Rectal smooth muscle tissue (tissue), 1 donor: ENCODE measurements at regions not wholly inside any gene's neighbourhood (a gene's known extent, or its start where the extent isn't known, plus 50 kb on each side); places are given as distances from the start of the nearest gene placed in this dataset.

Experiments
- H3K27ac ChIP-seq: one replicate; pipeline ENCODE4 v1.7.0; 2013; ENCODE audit warnings: low read depth, low read length, inconsistent platforms
- H3K27me3 ChIP-seq: one replicate; pipeline ENCODE4 v1.7.0; 2013; ENCODE audit warnings: low read length; ENCODE audit not compliant: control insufficient read depth, insufficient read depth
- H3K36me3 ChIP-seq: one replicate; pipeline ENCODE4 v1.7.0; 2013; ENCODE audit warnings: low read length; ENCODE audit not compliant: control insufficient read depth, insufficient read depth
- H3K4me1 ChIP-seq: one replicate; pipeline ENCODE4 v1.7.0; 2013; ENCODE audit warnings: low read length; ENCODE audit not compliant: control insufficient read depth, insufficient read depth
- H3K4me3 ChIP-seq: one replicate; pipeline ENCODE4 v1.7.0; 2013; ENCODE audit warnings: low read length
- H3K9ac ChIP-seq: one replicate; pipeline ENCODE4 v1.7.0; 2013; ENCODE audit warnings: low read length

DNA sequence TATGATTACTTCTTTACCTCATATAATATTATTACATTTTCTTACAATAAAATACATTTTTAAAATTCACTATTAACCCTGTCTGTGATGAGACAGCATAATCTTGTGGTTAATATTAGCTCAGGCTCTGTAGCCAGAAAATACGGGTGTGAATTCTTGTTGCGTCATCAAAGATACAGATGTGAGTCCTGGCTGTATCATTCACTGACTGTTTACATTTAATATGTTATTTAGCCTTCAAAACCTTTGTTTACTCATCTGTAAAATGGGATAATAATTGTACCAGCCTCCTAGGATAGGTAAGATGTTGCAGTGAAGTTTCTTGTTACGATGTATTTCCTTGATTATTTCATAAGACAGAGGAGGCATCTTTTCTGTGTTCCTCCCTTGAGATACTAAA, 184.7 kb upstream of the PRPS1L1 start:
- no peaks in the 10 kb centered on the region for H3K36me3 ChIP-seq
- H3K27ac ChIP-seq, result no peak overlapping the region
- H3K27me3 ChIP-seq, result no peaks in the 10 kb centered on the region

DNA sequence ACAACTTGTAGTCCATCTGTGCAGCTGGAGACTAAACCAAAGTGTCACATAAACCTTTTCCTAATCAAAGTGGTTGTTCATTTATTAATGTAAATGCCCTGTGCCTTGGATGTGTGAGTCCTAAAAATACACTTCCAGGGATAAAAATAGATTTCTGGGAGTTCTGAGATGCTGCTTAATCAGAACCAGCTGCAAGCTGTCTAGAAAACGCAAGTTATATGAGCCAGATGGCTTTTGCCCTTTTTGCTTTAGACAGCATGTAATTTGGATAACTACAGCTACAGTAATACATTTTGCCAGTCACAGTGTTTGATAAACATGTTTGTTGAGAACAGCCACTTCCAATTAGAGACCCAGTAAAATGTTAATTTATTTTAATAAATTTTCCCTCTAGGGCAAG, 185.1 kb upstream of the PRPS1L1 start:
- no peaks in the 10 kb centered on the region for H3K36me3 ChIP-seq
- H3K9ac ChIP-seq, result no peak overlapping the region
- no peaks in the 10 kb centered on the region for H3K27me3 ChIP-seq
- H3K4me1 ChIP-seq, result no peaks in the 10 kb centered on the region
- H3K4me3 ChIP-seq, result no peak overlapping the region
- H3K27ac ChIP-seq, result no peak overlapping the region

More for the DNA sequence above, 184.7 kb upstream of the PRPS1L1 start:
- no peak overlapping the region for H3K4me3 ChIP-seq
- H3K9ac ChIP-seq, result no peak overlapping the region
- no peaks in the 10 kb centered on the region for H3K4me1 ChIP-seq

DNA sequence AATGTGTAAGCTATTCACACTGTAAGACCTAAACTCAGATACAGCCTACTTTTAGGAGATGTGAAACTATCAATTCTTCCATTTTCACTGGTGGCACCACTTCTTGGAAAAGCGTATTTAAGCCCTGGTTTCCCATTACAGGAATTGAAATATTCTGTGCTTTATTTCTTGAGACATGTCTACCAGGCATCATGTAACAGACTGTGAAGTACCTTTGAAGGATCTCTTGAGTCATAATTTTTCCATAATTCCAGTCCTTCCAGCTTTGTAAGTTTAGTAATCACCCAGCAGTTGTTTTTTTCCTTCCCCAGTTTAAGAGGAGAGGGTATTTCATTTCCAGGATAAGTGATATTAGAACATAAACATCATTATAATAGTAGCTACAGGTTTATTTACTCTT, 186.0 kb upstream of the PRPS1L1 start:
- no peak overlapping the region for H3K27ac ChIP-seq
- H3K4me3 ChIP-seq, result no peak overlapping the region
- H3K27me3 ChIP-seq, result no peaks in the 10 kb centered on the region
- no peaks in the 10 kb centered on the region for H3K36me3 ChIP-seq
- no peak overlapping the region for H3K9ac ChIP-seq
- H3K4me1 ChIP-seq, result no peaks in the 10 kb centered on the region

DNA sequence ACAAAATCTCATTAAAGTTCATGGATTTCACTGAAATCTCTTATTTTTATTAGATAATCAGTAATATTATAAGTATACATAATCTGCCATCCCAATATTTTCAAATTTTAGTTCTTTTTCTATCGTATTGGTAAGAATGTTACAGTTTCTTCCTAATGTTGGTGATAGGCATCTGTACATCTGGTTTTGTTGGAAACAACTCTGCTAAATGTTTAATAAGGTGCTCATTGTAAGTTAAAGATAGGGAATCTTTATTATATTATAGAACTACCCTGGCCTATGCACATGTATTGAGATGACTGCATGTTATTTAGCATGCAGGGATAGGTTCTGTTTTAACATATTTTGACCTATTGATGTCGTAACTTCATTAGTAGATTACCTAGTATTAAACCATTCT, 188.6 kb upstream of the PRPS1L1 start:
- H3K4me3 ChIP-seq, result no peak overlapping the region
- no peak overlapping the region for H3K27ac ChIP-seq
- no peaks in the 10 kb centered on the region for H3K4me1 ChIP-seq
- no peaks in the 10 kb centered on the region for H3K36me3 ChIP-seq
- H3K27me3 ChIP-seq, result no peaks in the 10 kb centered on the region
- H3K9ac ChIP-seq, result no peak overlapping the region

DNA sequence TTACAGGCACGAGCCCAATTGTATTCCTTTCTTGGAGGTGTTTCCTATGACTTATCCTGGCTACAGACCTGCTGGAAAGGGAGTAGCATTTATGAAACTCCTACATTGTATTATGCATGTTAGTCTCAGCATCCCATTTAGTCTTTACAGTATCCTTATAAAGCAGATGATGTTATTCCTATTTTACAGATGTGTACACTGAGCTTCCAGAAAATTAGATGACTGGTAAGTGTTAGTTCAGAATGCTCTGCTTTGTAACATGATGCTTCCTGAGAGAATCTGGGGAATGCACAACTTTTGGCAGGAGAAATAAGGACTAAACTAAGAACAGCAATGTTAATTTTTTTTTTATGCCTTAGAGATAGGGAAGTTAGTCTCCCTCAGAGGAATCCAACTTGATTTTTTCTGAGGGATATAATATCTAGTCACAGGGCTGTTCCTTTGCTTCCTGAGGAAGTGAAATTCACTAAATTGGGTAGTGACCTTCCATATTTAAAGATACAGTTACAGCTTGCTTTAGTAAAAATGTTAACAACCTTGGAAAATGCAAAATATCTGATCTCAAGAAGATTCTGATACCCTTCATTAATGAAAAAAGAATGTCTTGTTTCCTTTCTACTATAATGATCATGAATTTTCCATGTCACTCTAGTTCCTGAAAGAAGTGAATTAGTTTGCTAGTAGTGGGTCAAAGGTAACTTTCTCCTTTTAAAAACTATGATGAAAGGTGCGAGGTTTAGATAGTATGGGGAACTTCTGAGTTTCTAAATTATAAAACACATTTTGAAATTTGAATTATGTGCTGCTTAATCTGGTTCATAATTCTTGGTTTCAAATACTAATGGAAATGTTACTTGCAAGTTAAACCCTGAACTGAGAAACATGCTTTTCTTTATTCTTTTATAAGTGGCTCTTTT, 194.0 kb upstream of the PRPS1L1 start:
- H3K4me3 ChIP-seq, result no peak overlapping the region
- H3K36me3 ChIP-seq, result no peaks in the 10 kb centered on the region
- H3K4me1 ChIP-seq, result no peaks in the 10 kb centered on the region
- no peak overlapping the region for H3K27ac ChIP-seq
- H3K9ac ChIP-seq, result no peak overlapping the region
- no peaks in the 10 kb centered on the region for H3K27me3 ChIP-seq

DNA sequence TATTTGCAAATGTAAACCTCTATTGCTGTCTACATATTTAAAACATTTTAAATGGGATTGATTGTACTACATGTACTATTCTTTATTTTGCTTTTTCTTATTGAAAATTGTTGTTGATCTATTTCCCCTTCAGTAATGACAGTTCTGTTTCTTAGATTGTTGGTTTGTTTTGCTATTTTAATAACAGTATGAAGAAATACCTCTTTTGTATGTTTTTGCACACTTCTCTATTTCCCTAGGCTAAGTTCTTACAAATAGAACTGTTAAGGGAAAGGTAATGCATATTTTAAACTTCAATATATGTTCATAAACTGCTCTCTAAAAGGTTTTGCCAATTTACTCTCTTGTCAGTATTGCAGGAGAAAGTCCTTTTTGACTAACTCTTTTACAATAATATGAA, 195.0 kb upstream of the PRPS1L1 start:
- H3K36me3 ChIP-seq, result no peaks in the 10 kb centered on the region
- no peaks in the 10 kb centered on the region for H3K27me3 ChIP-seq
- H3K27ac ChIP-seq, result no peak overlapping the region
- no peak overlapping the region for H3K9ac ChIP-seq
- no peaks in the 10 kb centered on the region for H3K4me1 ChIP-seq
- H3K4me3 ChIP-seq, result no peak overlapping the region

DNA sequence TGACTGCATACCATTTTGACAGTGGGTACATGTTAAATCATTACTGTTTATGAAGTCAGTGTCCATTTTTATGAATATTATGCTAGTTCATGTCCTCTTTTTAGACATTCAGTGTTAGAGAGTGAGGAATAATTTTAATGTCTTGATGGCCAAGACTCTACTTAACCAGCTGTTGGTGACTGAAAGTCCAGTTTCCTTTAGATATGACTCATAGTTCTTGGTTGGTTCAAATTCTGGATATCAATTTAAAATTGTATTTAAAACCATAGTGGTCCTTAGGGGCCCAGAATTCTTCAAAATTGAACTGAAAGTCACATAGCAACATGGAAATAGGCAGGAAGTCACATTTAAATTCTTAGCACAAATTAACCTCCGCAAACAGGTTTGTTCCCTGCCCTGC, 196.5 kb upstream of the PRPS1L1 start:
- Histone ChIP-seq H3K27ac (no peak overlapping the region), H3K9ac (no peak overlapping the region), H3K4me1 (no peaks in the 10 kb centered on the region), H3K27me3 (no peaks in the 10 kb centered on the region), H3K36me3 (no peaks in the 10 kb centered on the region), H3K4me3 (no peak overlapping the region)

DNA sequence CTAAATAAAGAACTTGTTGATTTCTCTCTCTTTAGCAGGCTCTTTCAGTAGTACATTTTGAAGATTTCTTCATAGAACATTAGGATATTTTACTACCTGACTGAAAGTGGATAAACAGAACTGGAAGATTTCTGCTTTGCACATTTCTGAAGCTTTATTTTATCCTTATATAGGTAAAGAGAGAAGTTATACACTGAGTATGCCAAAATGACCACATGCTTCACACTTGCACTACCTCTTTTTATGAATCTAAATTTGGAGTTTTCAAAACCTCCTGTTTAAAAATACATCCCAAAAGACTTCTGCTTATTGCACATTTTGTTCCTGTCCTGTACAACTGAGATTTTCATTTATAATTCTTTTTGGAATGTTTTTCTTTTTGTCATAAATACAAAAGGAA, 197.4 kb upstream of the PRPS1L1 start:
- Histone ChIP-seq H3K27me3 (no peaks in the 10 kb centered on the region), H3K4me3 (no peak overlapping the region), H3K9ac (no peak overlapping the region), H3K36me3 (no peaks in the 10 kb centered on the region), H3K4me1 (no peaks in the 10 kb centered on the region), H3K27ac (no peak overlapping the region)

DNA sequence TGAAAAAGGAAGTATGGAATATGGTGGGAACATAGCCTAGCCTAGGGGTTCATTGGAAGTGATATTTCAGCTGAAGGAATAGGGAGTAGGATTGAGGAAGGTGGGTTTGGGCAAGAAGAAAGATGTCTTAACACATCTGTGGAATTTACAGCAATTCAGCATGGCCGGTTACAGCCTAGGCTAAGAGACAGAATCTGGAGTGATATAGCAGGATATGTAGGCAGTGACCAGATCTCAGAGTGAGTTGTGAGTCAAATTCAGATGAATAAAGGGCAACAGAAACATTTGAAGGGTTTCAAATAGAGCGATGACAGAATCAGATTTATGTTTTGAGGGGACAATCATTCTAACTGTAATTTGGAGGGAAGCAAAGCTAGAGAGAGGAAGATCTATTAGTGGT, 199.0 kb upstream of the PRPS1L1 start:
- Histone ChIP-seq H3K27me3 (no peaks in the 10 kb centered on the region), H3K27ac (no peak overlapping the region), H3K9ac (no peak overlapping the region), H3K4me3 (no peak overlapping the region), H3K4me1 (no peaks in the 10 kb centered on the region), H3K36me3 (no peaks in the 10 kb centered on the region)

DNA sequence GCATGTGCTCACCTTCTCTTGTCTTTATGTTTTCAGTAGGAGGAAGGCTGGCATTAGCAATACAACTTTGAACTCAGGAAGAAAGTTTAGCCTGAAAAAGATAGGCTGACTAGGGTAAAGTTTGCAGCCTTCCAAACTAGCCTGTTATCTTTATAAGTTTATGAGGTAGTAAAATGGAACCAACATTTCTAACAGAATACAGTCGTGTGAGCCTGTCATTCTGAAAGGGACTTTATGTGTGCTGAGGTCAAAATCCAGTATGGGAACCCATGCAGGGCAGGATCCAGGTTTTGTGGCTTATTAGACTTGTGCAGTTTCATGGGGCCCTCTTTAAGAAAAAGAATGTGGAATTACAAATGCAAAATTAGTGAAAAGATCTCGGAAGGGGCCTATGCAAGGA, 201.0 kb upstream of the PRPS1L1 start:
- H3K9ac ChIP-seq, result no peak overlapping the region
- no peaks in the 10 kb centered on the region for H3K27me3 ChIP-seq
- no peak overlapping the region for H3K27ac ChIP-seq
- no peak overlapping the region for H3K4me3 ChIP-seq
- H3K4me1 ChIP-seq, result no peaks in the 10 kb centered on the region
- H3K36me3 ChIP-seq, result no peaks in the 10 kb centered on the region

DNA sequence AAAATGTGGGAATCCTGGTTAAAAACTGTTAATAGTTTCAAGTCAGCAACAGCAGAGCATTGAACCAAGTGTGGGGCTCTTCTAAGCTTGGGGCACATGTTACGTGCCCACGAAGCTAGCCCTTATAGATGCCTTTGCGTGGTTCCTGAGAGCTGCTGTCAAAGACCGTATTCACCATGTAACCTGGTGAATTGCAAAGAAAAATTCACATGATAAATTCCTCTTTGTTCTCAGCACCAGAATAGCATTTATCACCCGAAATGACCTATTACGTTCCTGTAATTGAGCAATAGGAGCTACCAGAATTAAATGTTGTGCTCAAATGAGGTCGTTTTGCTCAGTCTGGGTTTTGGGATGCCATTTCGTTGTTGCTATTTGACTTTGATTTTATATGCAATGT, 202.6 kb upstream of the PRPS1L1 start:
- Histone ChIP-seq H3K9ac (no peak overlapping the region), H3K36me3 (no peaks in the 10 kb centered on the region), H3K27ac (no peak overlapping the region), H3K4me1 (no peaks in the 10 kb centered on the region), H3K27me3 (no peaks in the 10 kb centered on the region), H3K4me3 (no peak overlapping the region)

DNA sequence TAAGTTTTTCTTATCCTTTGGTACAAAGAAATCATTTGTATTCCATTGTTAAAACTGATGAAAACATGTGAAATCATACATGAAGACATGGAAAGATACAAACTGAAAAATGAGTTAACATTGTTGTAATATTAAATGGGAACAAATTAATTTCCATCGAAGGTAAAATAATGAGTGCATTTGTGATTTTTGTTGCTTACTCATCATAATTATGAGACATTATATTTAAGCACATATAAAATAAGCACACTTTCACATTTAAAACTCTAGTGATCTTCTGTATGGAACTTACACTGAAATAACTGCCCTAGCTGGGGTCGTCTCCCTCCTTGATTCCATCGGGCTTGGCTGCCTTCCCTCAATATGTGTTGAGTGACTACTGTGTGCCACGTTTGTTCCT, 204.2 kb upstream of the PRPS1L1 start:
- Histone ChIP-seq H3K27me3 (no peaks in the 10 kb centered on the region), H3K36me3 (no peaks in the 10 kb centered on the region), H3K4me1 (no peaks in the 10 kb centered on the region), H3K4me3 (no peak overlapping the region), H3K9ac (no peak overlapping the region), H3K27ac (no peak overlapping the region)

DNA sequence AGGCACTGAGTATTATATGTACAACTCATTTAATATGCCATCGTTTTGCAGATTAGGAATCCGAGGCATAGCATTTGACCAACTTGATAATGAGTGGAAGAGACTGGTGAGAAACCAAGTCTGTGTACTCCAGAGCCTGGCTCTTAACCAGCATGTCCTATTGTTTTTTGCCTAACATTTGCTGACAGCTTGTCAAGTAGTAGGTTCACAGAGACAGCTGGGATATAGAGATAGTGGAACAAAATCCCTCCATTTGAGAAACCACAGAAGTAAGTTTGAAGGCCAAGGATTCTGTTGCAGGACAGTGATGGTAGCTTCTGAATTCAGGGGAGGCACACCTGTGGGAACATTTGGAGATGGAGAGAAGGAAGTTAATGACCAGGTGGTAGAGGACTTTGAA, 206.9 kb upstream of the PRPS1L1 start:
- Histone ChIP-seq H3K9ac (no peak overlapping the region), H3K36me3 (no peaks in the 10 kb centered on the region), H3K27ac (no peak overlapping the region), H3K27me3 (no peaks in the 10 kb centered on the region), H3K4me1 (no peaks in the 10 kb centered on the region), H3K4me3 (no peak overlapping the region)
